GM12892 (cell line): ENCODE measurements at regions not wholly inside any gene's neighbourhood (a gene's known extent, or its start where the extent isn't known, plus 50 kb on each side); places are given as distances from the start of the nearest gene placed in this dataset.

ENCODE experiments used
- POLR2A ChIP-seq: IDR thresholded peaks from 2 replicates; pipeline ENCODE4 v1.6.1; 2011; ENCODE audit warnings: low read depth, low read length, control low read depth
- POLR2AphosphoS5 ChIP-seq: IDR thresholded peaks from 2 replicates; pipeline ENCODE4 v1.6.1; 2011; ENCODE audit warnings: low read depth, low read length, control low read depth
- TAF1 ChIP-seq: IDR thresholded peaks from 2 replicates; pipeline ENCODE4 v1.6.1; 2011; ENCODE audit warnings: low read depth, mild to moderate bottlenecking, control low read depth, low read length, borderline replicate concordance

GRCh38 chr12:61070640-61071414 lies 1189.4 kb upstream of the USP15 start:
- TF ChIP-seq POLR2A, result no peak
- TF ChIP-seq POLR2AphosphoS5, result no peak
- no peak for TF ChIP-seq TAF1
